HCT116 (cell line): ENCODE measurements at regions not wholly inside any gene's neighbourhood (a gene's known extent, or its start where the extent isn't known, plus 50 kb on each side); places are given as distances from the start of the nearest gene placed in this dataset.

Source experiments
- ATAC-seq: fragments of 200-7000 bp; cut with Tn5 transposase; 2 replicates; pipeline ENCODE4 v1.9.1; 2020; ENCODE audit warnings: mild to moderate bottlenecking, moderate library complexity
- BruUV-seq: library from RNA; stranded (reverse); fragments of 400-500 nt; replicated peaks from 2 replicates; lab custom pipeline; 2021; lab: Mats Ljungman, UMichigan
- CTCF ChIA-PET: fragments of 300-600 bp; sonication (Branson Sonifier 250); formaldehyde crosslinking; loops from one replicate; lab custom pipeline; 2021; ENCODE audit warnings: antibody characterized with exemption; lab: Charles Lee
- POLR2A ChIA-PET: fragments of 300-600, 350-600 bp; sonication (Branson Sonifier 250); formaldehyde crosslinking; loops from one replicate; lab custom pipeline; 2021; ENCODE audit warnings: antibody characterized with exemption; lab: Charles Lee
- RAD21 ChIA-PET, 2 experiments: fragments of 300-600 bp; sonication (Branson Sonifier 250); formaldehyde crosslinking; loops; one replicate each; lab custom pipeline; 2023; ENCODE audit warnings: low total read pairs in 2 of 2; ENCODE audit not compliant: uncharacterized antibody in 2 of 2, unreplicated experiment in 2 of 2, low non-redundant PET in 1 of 2; lab: Charles Lee
- DNase-seq: peaks from one replicate; pipeline ENCODE4 v3.0.0-alpha.2; 2010; ENCODE audit warnings: low read depth, low spot score
- H2AFZ ChIP-seq: fragments of 200-600 bp; shearing (Covaris generic), sonication (generic); 2 replicates; pipeline ENCODE4 v1.6.1; 2017; ENCODE audit warnings: low read depth, mixed run types, mixed read lengths, antibody characterized with exemption, low read length; ENCODE audit not compliant: poor library complexity, severe bottlenecking
- H3K27ac ChIP-seq: 2 replicates; pipeline ENCODE4 v1.5.1; 2012; ENCODE audit warnings: low read depth, low read length
- H3K27me3 ChIP-seq: fragments of 200-600 bp; sonication (generic); 2 replicates; pipeline ENCODE4 v1.6.1; 2016; ENCODE audit warnings: mixed run types, low read length, mixed read lengths; ENCODE audit not compliant: insufficient read depth
- H3K36me3 ChIP-seq, 2 experiments: fragments of 200-500 bp in 1 of 2; fragments of 200-600 bp in 1 of 2; sonication (Bioruptor generic) in 1 of 2; sonication (generic) in 1 of 2; 2 replicates each; pipeline versions ENCODE4 v1.5.1 to v1.6.1; 2014 to 2016; ENCODE audit warnings: low read length in 2 of 2, inconsistent platforms in 1 of 2, mixed read lengths in 1 of 2, mixed run types in 1 of 2; ENCODE audit not compliant: insufficient read depth in 2 of 2, control insufficient read depth in 1 of 2
- H3K4me1 ChIP-seq, 2 experiments: fragments of 200-600 bp in 1 of 2; sonication (generic) in 1 of 2; 2 replicates each; pipeline versions ENCODE4 v1.5.1 to v1.6.1; 2012 to 2017; ENCODE audit warnings: low read length in 2 of 2, inconsistent platforms in 1 of 2, mild to moderate bottlenecking in 1 of 2, mixed read lengths in 1 of 2, mixed run types in 1 of 2, moderate library complexity in 1 of 2; ENCODE audit not compliant: insufficient read depth in 2 of 2, control insufficient read depth in 1 of 2
- H3K4me2 ChIP-seq: fragments of 200-600 bp; sonication (generic); 2 replicates; pipeline ENCODE4 v1.6.1; 2017; ENCODE audit warnings: mixed run types, low read length, mixed read lengths
- H3K4me3 ChIP-seq, 2 experiments: fragments of 200-600 bp in 1 of 2; sonication (generic) in 1 of 2; replicated peaks in 1 of 2; 2 replicates each; pipeline ENCODE4 v1.5.1; 2011 to 2016; ENCODE audit warnings: low read length in 2 of 2, control low read depth in 1 of 2, low read depth in 1 of 2, mild to moderate bottlenecking in 1 of 2, mixed read lengths in 1 of 2, mixed run types in 1 of 2
- H3K79me2 ChIP-seq: fragments of 200-600 bp; sonication (generic); 2 replicates; pipeline ENCODE4 v1.6.1; 2017; ENCODE audit warnings: mild to moderate bottlenecking, mixed run types, low read length, moderate library complexity, mixed read lengths; ENCODE audit not compliant: insufficient read depth
- H3K9ac ChIP-seq: fragments of 200-600 bp; sonication (generic); 2 replicates; pipeline ENCODE4 v1.6.1; 2016; ENCODE audit warnings: low read length, mixed read lengths
- H3K9me2 ChIP-seq: fragments of 200-600 bp; sonication (generic), shearing (Covaris generic); 2 replicates; pipeline ENCODE4 v1.6.1; 2017; ENCODE audit warnings: mixed run types, mild to moderate bottlenecking, moderate library complexity; ENCODE audit not compliant: insufficient read depth
- H3K9me3 ChIP-seq, 2 experiments: fragments of 200-500 bp in 1 of 2; fragments of 200-600 bp in 1 of 2; sonication (Bioruptor generic) in 1 of 2; sonication (generic) in 1 of 2; 2 replicates each; pipeline ENCODE4 v1.6.1; 2014 to 2017; ENCODE audit warnings: low read length in 2 of 2, mixed read lengths in 2 of 2, inconsistent platforms in 1 of 2, low read depth in 1 of 2, mild to moderate bottlenecking in 1 of 2, mixed run types in 1 of 2, moderate library complexity in 1 of 2; ENCODE audit not compliant: control insufficient read depth in 1 of 2, insufficient read depth in 1 of 2
- H4K20me1 ChIP-seq: fragments of 200-600 bp; sonication (generic), shearing (Covaris generic); 2 replicates; pipeline ENCODE4 v1.6.1; 2017; ENCODE audit warnings: mixed run types, mild to moderate bottlenecking, moderate library complexity; ENCODE audit not compliant: insufficient read depth
- ATF3 ChIP-seq: IDR thresholded peaks from 2 replicates; pipeline ENCODE4 v1.6.1; 2012
- CBX3 ChIP-seq: IDR thresholded peaks from 2 replicates; pipeline ENCODE4 v1.6.1; 2012; ENCODE audit warnings: low read depth
- CEBPB ChIP-seq: IDR thresholded peaks from 2 replicates; pipeline ENCODE4 v1.6.1; 2012; ENCODE audit warnings: low read depth
- EGR1 ChIP-seq: IDR thresholded peaks from 2 replicates; pipeline ENCODE4 v1.6.1; 2012; ENCODE audit warnings: low read depth
- EZH2 ChIP-seq: fragments of 200-600 bp; sonication (generic); IDR thresholded peaks from 2 replicates; pipeline ENCODE4 v1.6.1; 2017; ENCODE audit warnings: antibody characterized with exemption, mixed run types
- EZH2phosphoT487 ChIP-seq: fragments of 200-600 bp; IDR thresholded peaks from 2 replicates; pipeline ENCODE4 v1.6.1; 2018; ENCODE audit warnings: antibody characterized with exemption, borderline replicate concordance
- FOSL1 ChIP-seq: IDR thresholded peaks from 2 replicates; pipeline ENCODE4 v1.6.1; 2012; ENCODE audit warnings: low read depth
- JUND ChIP-seq: IDR thresholded peaks from 2 replicates; pipeline ENCODE4 v1.6.1; 2012
- MAX ChIP-seq: IDR thresholded peaks from 2 replicates; pipeline ENCODE4 v1.6.1; 2012
- POLR2AphosphoS5 ChIP-seq: IDR thresholded peaks from 2 replicates; pipeline ENCODE4 v1.6.1; 2011; ENCODE audit warnings: mild to moderate bottlenecking, low read depth, low read length, moderate library complexity
- RAD21 ChIP-seq: IDR thresholded peaks from 2 replicates; pipeline ENCODE4 v1.6.1; 2012; ENCODE audit warnings: low read depth, mild to moderate bottlenecking
- SIN3A ChIP-seq: IDR thresholded peaks from 2 replicates; pipeline ENCODE4 v1.6.1; 2012; ENCODE audit warnings: low read depth
- SRF ChIP-seq: IDR thresholded peaks from 2 replicates; pipeline ENCODE4 v1.6.1; 2012; ENCODE audit warnings: low read depth
- YY1 ChIP-seq: IDR thresholded peaks from 2 replicates; pipeline ENCODE4 v1.6.1; 2011; ENCODE audit warnings: low read length, low read depth, moderate library complexity, mild to moderate bottlenecking; ENCODE audit not compliant: insufficient replicate concordance; ENCODE audit errors: extremely low read depth
- ZFX ChIP-seq: fragments of 450-650 bp; IDR thresholded peaks from 2 replicates; pipeline ENCODE4 v1.6.1; 2017
- intact Hi-C: fragments of 100-400 bp; cut with micrococcal nuclease; formaldehyde crosslinking; loops from 2 replicates; pipeline ENCODE4 v1.10.0; 2022
- TF ChIP-seq, protein P1 (sequence below): IDR thresholded peaks from 2 replicates; pipeline ENCODE4 v1.6.1; 2011; ENCODE audit warnings: mild to moderate bottlenecking, low read length, moderate library complexity; ENCODE audit not compliant: insufficient replicate concordance; ENCODE audit errors: extremely low read depth
- TF ChIP-seq, protein P2 (sequence below): IDR thresholded peaks from 2 replicates; pipeline ENCODE4 v1.6.1; 2012; ENCODE audit warnings: low read depth

DNA sequence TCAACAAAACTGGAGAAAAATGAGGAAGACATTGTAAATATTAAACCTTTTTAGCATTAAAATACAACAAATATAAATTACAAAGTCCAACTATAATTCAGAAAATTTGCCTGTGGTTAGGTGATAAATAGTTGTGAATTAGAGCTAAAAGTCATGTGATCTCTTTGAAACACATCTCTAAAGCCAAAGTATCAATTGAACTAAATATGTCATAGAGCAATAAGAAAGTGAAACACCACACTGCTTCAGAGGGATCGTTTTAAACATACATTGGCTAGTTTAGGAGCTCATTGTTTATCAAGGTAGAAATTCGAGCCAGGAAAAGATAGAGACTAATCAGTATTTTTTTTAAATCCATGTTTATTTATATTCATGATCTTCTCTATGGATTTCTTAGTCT, 606.3 kb upstream of the ITGA1 start:
- Histone ChIP-seq H3K9me3 (0 out of 4 replicates have a peak, but pooled peaks cover 0 to 3% of the 10 kb centered on the region in 2 experiments), H3K79me2 (no peaks in the 10 kb centered on the region), H3K4me2 (no peak overlapping the region), H3K4me1 (no peaks in the 10 kb centered on the region), H3K27ac (no peak overlapping the region), H3K36me3 (no peaks in the 10 kb centered on the region), H3K9ac (no peak overlapping the region), H3K9me2 (no peaks in the 10 kb centered on the region), H3K27me3 (no peaks in the 10 kb centered on the region), H4K20me1 (no peaks in the 10 kb centered on the region; the same call in 1 of the 2 replicates), H3K4me3 (no peak overlapping the region), H2AFZ (no peak overlapping the region)
- CTCF ChIA-PET, result no interaction called here
- POLR2A ChIA-PET, result no interaction called here
- no TSS peak for BruUV-seq
- TF ChIP-seq EGR1 (no peak), CEBPB (no peak), SRF (no peak)
- no peak for DNase-seq
- intact Hi-C loops, result no loop called here
- no peak for ATAC-seq
- RAD21 ChIA-PET, result no interaction called here

DNA sequence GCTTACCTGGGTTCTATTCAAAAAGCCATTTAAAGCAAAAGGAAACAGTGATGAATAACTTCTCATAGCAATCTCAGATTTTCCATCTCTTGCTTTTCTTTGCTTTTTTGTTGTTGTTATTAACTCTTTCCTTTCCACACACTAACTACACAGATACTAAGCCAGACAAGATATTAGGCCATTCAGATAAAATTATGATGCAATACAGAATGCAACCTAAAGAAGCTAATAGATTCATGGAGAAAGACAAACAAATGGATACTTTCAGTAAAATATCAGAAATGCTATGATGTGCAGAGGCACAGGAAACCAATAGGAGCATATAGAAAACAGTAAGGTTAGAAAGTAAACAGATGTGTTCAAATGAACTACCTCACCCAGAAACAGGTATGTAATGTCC, 597.0 kb upstream of the ITGA1 start:
- ChIA-PET CTCF (no interaction called here), RAD21 (no interaction called here), POLR2A (no interaction called here)
- H2AFZ ChIP-seq, result no peak overlapping the region
- no TSS peak for BruUV-seq
- no peak overlapping the region for H3K27ac ChIP-seq
- H3K79me2 ChIP-seq, result no peaks in the 10 kb centered on the region
- no peaks in the 10 kb centered on the region for H3K36me3 ChIP-seq
- no peaks in the 10 kb centered on the region for H3K4me1 ChIP-seq
- intact Hi-C loops, result no loop called here
- 0 out of 4 replicates have a peak, but pooled peaks cover 0 to 2% of the 10 kb centered on the region in 2 experiments for H3K9me3 ChIP-seq
- no peak overlapping the region for H3K9ac ChIP-seq
- ATAC-seq (no peak), DNase-seq (no peak)
- no peaks in the 10 kb centered on the region for H4K20me1 ChIP-seq
- H3K4me3 ChIP-seq, result no peak overlapping the region
- no peaks in the 10 kb centered on the region for H3K27me3 ChIP-seq
- no peaks in the 10 kb centered on the region for H3K9me2 ChIP-seq
- H3K4me2 ChIP-seq, result no peak overlapping the region
- TF ChIP-seq CBX3 (no peak), EGR1 (no peak), SIN3A (no peak), JUND (no peak), EZH2phosphoT487 (no peak), ATF3 (no peak), RAD21 (no peak), SRF (no peak), FOSL1 (no peak), YY1 (no peak), POLR2AphosphoS5 (no peak), EZH2 (no peak), CEBPB (no peak), ZFX (no peak), MAX (no peak)
- TF ChIP-seq, protein P1, sequence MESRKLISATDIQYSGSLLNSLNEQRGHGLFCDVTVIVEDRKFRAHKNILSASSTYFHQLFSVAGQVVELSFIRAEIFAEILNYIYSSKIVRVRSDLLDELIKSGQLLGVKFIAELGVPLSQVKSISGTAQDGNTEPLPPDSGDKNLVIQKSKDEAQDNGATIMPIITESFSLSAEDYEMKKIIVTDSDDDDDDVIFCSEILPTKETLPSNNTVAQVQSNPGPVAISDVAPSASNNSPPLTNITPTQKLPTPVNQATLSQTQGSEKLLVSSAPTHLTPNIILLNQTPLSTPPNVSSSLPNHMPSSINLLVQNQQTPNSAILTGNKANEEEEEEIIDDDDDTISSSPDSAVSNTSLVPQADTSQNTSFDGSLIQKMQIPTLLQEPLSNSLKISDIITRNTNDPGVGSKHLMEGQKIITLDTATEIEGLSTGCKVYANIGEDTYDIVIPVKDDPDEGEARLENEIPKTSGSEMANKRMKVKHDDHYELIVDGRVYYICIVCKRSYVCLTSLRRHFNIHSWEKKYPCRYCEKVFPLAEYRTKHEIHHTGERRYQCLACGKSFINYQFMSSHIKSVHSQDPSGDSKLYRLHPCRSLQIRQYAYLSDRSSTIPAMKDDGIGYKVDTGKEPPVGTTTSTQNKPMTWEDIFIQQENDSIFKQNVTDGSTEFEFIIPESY, result no peak
- TF ChIP-seq, protein P2, sequence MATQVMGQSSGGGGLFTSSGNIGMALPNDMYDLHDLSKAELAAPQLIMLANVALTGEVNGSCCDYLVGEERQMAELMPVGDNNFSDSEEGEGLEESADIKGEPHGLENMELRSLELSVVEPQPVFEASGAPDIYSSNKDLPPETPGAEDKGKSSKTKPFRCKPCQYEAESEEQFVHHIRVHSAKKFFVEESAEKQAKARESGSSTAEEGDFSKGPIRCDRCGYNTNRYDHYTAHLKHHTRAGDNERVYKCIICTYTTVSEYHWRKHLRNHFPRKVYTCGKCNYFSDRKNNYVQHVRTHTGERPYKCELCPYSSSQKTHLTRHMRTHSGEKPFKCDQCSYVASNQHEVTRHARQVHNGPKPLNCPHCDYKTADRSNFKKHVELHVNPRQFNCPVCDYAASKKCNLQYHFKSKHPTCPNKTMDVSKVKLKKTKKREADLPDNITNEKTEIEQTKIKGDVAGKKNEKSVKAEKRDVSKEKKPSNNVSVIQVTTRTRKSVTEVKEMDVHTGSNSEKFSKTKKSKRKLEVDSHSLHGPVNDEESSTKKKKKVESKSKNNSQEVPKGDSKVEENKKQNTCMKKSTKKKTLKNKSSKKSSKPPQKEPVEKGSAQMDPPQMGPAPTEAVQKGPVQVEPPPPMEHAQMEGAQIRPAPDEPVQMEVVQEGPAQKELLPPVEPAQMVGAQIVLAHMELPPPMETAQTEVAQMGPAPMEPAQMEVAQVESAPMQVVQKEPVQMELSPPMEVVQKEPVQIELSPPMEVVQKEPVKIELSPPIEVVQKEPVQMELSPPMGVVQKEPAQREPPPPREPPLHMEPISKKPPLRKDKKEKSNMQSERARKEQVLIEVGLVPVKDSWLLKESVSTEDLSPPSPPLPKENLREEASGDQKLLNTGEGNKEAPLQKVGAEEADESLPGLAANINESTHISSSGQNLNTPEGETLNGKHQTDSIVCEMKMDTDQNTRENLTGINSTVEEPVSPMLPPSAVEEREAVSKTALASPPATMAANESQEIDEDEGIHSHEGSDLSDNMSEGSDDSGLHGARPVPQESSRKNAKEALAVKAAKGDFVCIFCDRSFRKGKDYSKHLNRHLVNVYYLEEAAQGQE, result no peak
